Stimulated activated CD8-positive, alpha-beta memory T cell treated with anti-CD3 and anti-CD28 coated beads, Interleukin-7, amount 100 ng/mL, for 24 hours (primary cell): ENCODE measurements at regions not wholly inside any gene's neighbourhood (a gene's known extent, or its start where the extent isn't known, plus 50 kb on each side); places are given as distances from the start of the nearest gene placed in this dataset.

Experiments
- DNase-seq: peaks from one replicate; pipeline ENCODE4 v3.0.0-alpha.2; 2020; ENCODE audit warnings: low read depth

GRCh38 chr15:85847031-85847430 is 52.3 kb upstream of the KLHL25 start:
- DNase-seq = no peak

GRCh38 chr15:85849946-85850345 is 55.2 kb upstream of the KLHL25 start:
- DNase-seq = no peak

- no peak for DNase-seq
These were observed 58.2 kb upstream of the KLHL25 start for GRCh38 chr15:85852969-85853368.

- DNase-seq = no peak
These were observed 59.8 kb upstream of the KLHL25 start for GRCh38 chr15:85854345-85855097.

- DNase-seq = peak; percentile 53
These were observed 64.1 kb upstream of the KLHL25 start for GRCh38 chr15:85858586-85859375.

- no peak for DNase-seq
These were observed 64.9 kb upstream of the KLHL25 start for GRCh38 chr15:85859671-85860070.

- no peak for DNase-seq
These were observed 65.9 kb upstream of the KLHL25 start for GRCh38 chr15:85860394-85861161.

- no peak for DNase-seq
These were observed 70.5 kb upstream of the KLHL25 start for GRCh38 chr15:85865070-85865684.

- no peak for DNase-seq
These were observed 72.5 kb upstream of the KLHL25 start for GRCh38 chr15:85867250-85867649.

GRCh38 chr15:85869124-85869523 is 74.4 kb upstream of the KLHL25 start:
- no peak for DNase-seq

GRCh38 chr15:85870216-85871014 is 75.7 kb upstream of the KLHL25 start:
- no peak for DNase-seq

- no peak for DNase-seq
These were observed 76.8 kb upstream of the KLHL25 start for GRCh38 chr15:85871545-85871944.

- no peak for DNase-seq
These were observed 77.4 kb upstream of the KLHL25 start for GRCh38 chr15:85872125-85872524.

- no peak for DNase-seq
These were observed 79.5 kb upstream of the KLHL25 start for GRCh38 chr15:85874236-85874635.

- DNase-seq = no peak
These were observed 81.0 kb upstream of the KLHL25 start for GRCh38 chr15:85875756-85876155.

GRCh38 chr15:85878828-85879225 is 84.1 kb upstream of the KLHL25 start:
- DNase-seq = no peak

GRCh38 chr15:85879334-85880163 is 84.8 kb upstream of the KLHL25 start:
- DNase-seq = no peak

GRCh38 chr15:85880501-85881190 is 85.9 kb upstream of the KLHL25 start:
- DNase-seq = no peak

GRCh38 chr15:85886309-85886811 is 91.6 kb upstream of the KLHL25 start:
- no peak for DNase-seq
